ENCODE measurements at regions not wholly inside any gene's neighbourhood (a gene's known extent, or its start where the extent isn't known, plus 50 kb on each side); places are given as distances from the start of the nearest gene placed in this dataset.

DNA sequence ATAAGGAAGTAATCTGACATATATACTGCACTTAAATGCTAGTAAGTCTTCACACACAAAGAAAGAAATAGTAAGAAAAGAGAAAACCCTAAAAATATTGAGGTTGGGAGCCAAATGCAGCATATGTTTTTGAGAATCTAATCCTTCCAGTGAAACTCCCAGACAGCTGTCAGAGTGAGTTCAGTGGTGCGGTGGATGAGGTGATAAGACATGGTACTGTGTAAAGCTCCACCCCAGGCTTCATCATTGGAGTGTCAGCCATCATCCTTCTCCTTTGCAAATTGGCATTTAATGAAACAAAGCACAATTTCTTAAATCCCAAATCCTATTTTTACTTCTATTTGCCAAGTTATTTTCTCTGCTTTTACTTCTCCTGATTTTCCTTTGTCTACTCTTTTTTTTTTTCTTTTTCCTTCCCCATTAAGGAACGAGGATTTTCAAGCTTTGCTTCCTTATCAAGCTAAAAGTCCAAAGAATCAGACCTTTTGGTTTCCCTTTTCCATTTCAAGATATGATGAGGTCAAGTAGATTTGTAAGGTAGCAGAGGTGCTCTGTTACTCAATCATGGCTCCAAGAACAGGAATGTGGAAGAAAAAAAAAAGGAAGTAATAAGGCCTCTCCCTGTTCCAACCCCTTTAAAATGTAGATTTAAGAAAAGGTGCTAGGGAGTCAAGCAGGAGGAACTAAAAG lies 343.3 kb downstream of the SETD4 start:
- TF ChIP-seq CTCF (IDR thresholded peaks at IDR 0.05; ENCODE audit: low read depth, low read length) (no peak), POLR2A (IDR thresholded peaks at IDR 0.05; ENCODE audit: extremely low read depth, insufficient read length) (no peak), MYC (IDR thresholded peaks at IDR 0.05; ENCODE audit: low read depth, low read length) (no peak)
- TF ChIP-seq, protein P1, sequence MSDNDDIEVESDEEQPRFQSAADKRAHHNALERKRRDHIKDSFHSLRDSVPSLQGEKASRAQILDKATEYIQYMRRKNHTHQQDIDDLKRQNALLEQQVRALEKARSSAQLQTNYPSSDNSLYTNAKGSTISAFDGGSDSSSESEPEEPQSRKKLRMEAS (IDR thresholded peaks at IDR 0.05; ENCODE audit: low read depth, low read length), result no peak
